HG03159 (cell line): ENCODE measurements at regions not wholly inside any gene's neighbourhood (a gene's known extent, or its start where the extent isn't known, plus 50 kb on each side); places are given as distances from the start of the nearest gene placed in this dataset.
"Not testable (repeated sequence)": the region's sequence is repeated elsewhere in the genome, so short reads cannot be mapped to it uniquely, and the experiment has no call there.

Source experiments
- ATAC-seq: cut with Tn5 transposase; IDR thresholded peaks from one replicate; pipeline ENCODE4 v1.9.1; 2021; ENCODE audit warnings: mild to moderate bottlenecking, moderate library complexity; ENCODE audit not compliant: unreplicated experiment

GRCh38 chr6:27549241-27549598 is 76.3 kb upstream of the ZNF184 start:
- not testable (repeated sequence) for ATAC-seq

DNA sequence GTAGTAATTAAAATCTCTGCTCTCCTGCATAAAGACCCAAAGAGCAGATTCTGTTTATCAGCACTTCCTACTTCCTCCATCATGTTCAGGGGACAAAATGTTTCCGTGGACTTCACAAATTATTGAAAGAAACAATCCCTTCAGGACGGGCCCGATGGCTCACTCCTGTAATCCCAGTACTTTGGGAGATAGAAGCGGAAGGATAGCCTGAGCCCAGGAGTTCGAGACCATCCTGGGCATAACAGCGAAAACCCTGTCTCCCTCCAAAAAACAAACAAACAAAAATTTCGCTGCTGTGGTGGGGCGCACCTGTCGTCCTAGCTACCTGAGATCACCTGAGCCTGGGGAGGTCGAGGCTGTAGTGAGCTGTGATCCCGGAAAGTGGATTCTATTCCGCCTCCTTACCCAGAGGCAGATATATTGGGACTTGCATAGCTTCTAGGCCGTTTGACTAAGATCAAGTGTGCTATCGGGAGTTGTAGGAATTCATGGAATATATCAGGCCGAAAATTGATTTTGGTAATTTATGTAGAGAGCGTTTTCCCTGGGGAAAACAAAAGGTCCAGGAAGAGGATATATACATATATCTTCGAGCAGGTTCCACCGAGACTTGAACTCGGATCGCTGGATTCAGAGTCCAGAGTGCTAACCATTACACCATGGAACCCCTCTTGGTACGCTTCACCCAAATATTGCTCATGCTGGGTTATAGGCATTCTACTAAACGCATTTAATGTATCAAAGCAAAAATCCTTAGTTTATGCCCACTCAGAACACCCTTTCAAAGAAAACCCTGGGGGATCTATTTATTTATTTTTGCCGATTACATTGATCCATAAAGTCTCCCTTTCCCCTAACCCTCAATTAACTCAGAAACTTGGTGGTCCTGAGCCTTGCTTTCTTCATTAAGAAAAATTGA is 74.5 kb upstream of the ZNF184 start:
- no peak for ATAC-seq

GRCh38 chr6:27546522-27546921 is 73.6 kb upstream of the ZNF184 start:
- ATAC-seq: no peak

- no peak for ATAC-seq
These were observed 72.6 kb upstream of the ZNF184 start for GRCh38 chr6:27545271-27546046.

- ATAC-seq: no peak
These were observed 71.8 kb upstream of the ZNF184 start for GRCh38 chr6:27544612-27545260.

- ATAC-seq: not testable (repeated sequence)
These were observed 71.2 kb upstream of the ZNF184 start for GRCh38 chr6:27544135-27544534.

GRCh38 chr6:27542485-27542884 is 69.6 kb upstream of the ZNF184 start:
- no peak for ATAC-seq

DNA sequence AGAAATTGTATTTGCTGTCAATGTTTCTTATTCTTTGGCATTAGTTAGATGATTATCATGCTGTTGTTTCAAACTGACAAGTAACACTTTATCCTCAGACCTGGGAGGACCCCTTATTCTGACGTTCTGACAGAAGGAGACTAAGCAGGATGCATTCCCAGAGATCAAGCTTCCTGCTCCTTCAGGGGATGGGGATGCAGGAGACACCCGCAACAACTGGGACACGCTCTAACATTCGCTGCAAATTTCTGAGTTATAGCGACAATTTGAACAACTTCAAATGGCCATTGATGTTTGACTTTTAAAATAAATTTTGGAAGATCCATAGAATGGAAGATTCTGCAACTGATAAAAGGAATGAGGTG is 69.0 kb upstream of the ZNF184 start:
- no peak for ATAC-seq

DNA sequence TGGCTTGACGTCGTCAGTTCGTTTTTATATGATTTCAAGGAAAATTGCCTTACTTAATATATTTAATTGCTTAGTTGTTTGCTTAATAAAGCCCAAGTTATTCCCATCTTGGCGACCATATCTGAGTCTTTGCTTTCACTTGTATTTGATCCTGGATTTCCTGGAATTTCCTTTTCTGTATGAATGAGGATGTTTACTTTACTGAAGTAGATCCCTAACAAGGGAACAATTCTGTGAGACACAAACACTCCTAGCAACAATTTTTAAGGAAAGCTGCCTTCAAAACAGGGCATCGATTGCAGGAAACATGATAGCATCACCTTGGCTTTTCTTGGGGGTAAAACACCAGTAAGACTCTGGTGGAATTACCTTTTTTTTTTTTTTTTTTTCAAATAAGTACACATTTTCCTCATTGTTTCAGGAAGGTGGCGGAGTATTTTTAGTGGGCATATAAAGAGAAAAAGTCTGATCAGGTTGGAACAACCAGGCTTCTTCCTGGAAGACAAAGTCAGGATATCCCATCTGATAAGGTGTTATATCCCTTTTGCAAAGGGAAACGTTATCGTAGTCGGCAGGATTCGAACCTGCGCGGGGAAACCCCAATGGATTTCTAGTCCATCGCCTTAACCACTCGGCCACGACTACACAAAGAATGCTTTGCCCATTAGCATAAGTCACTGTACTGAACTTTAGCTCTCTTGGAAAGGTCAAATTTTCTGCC is 68.5 kb upstream of the ZNF184 start:
- no peak for ATAC-seq

- ATAC-seq: no peak
These were observed 66.6 kb upstream of the ZNF184 start for GRCh38 chr6:27539551-27539950.

DNA sequence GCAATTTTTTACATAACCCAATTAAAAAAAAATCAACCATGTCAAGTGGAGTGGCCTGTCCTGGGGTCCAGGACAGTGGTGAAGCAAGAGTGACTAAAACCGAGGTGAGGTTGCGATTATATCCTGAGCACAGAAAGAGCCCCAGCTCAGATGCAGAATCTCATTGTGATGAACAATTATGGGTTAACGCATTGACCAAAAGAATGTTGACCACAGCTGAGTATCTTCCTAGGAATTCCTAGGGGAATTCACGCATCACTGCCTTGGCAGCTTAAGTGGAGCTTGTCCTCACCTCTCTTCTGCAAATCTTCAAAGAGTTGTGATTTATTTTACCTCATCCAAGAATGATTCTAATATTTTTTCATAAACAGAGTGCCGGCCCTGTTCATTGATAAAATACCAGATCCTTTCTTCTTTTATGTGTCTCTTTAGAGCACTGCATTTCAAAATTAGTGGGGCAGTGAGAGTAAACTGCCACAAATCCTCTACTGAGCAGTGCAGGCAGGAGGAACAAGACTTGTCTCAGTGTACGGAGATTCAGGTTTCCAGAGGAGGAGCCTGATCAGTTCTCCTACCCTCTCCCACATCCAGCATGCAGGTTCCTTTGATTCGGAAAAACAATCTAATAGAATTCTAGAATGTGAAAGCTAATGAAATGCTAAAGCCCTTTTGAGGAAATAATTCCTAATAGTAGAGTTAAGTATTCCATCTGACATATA is 60.1 kb upstream of the ZNF184 start:
- no peak for ATAC-seq

DNA sequence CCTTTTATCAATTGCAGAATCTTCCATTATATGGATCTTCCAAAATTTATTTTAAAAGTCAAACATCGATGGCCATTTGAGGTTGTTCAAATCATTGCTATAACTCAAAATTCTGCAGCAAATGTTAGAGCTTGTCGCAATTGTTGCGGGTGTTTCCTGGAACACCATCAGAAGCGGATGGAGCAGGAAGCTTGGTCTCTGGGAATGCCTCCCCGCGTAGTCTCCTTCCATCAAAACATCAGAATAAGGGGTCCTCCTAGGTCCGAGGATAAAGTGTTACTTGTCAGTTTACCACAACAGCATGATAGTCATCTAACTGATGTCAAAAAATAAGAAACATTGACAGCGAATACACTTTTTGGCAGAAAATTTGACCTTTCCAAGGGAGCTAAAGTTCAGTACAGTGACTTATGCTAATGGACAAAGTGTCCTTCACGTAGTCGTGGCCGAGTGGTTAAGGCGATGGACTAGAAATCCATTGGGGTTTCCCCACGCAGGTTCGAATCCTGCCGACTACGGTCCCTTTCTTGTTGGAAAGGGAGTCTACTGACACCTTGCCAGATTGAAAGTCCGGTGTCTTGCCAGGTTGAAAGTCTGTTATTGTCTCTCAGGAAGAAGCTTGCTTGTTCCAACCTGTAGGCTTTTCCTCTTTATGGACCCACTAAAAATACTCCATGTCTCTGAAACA is 59.0 kb upstream of the ZNF184 start:
- no peak for ATAC-seq

DNA sequence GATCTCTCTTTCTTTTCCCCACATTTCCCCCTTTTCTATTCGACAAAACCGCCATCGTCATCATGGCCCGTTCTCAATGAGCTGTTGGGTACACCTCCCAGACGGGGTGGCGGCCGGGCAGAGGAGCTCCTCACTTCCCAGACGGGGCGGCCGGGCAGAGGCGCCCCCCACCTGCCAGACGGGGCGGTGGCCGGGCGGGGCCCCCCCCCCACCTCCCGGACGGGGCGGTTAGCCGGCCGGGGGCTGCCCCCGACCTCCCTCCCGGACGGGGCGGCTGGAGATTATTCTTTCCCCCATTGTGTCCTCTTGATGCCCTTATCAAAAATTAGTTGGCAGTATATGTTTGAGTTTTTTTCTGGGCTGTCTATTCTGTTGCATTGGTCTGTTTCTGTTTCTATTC is 56.9 kb upstream of the ZNF184 start:
- ATAC-seq: not testable (repeated sequence)

DNA sequence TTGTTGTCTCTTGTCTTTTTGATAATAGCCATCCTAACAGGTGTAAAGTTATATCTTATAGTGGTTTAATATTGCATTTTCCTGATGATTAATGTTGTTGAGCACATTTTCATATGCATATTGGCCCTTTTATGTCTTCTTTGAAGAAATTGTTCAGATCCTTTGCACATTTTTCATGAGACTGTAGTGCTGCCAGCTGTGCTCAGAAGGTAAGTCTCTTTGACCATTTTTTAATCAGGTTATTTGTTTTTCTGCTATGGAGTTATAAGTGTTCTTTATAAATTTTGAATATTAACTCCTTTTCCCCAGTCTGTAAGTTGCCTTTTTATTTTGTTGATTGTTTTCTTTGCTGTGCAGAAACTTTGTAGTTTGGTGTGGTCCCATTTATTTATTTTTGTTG is 55.8 kb upstream of the ZNF184 start:
- ATAC-seq: no peak
